A673 (cell line): ENCODE measurements at regions not wholly inside any gene's neighbourhood (a gene's known extent, or its start where the extent isn't known, plus 50 kb on each side); places are given as distances from the start of the nearest gene placed in this dataset.
"Not testable (repeated sequence)": the region's sequence is repeated elsewhere in the genome, so short reads cannot be mapped to it uniquely, and the experiment has no call there.

Source experiments
- BruUV-seq: library from RNA; stranded (reverse); fragments of 400-500 nt; replicated peaks from 2 replicates; lab custom pipeline; 2021; lab: Mats Ljungman, UMichigan
- CTCF ChIA-PET: fragments of 300-600 bp; sonication (Branson Sonifier 250); formaldehyde crosslinking; loops from one replicate; lab custom pipeline; 2022; ENCODE audit warnings: antibody characterized with exemption; lab: Charles Lee
- POLR2A ChIA-PET: fragments of 300-600 bp; sonication (Branson Sonifier 250); formaldehyde crosslinking; loops from one replicate; lab custom pipeline; 2022; ENCODE audit warnings: antibody characterized with exemption; ENCODE audit not compliant: low non-redundant PET; lab: Charles Lee
- DNase-seq: peaks from one replicate; pipeline ENCODE4 v3.0.0-alpha.2; 2015; ENCODE audit warnings: low spot score
- H3K27ac ChIP-seq: fragments of 200-600 bp; sonication (generic); 2 replicates; pipeline ENCODE4 v1.5.1; 2016; ENCODE audit warnings: mixed run types, low read depth, mild to moderate bottlenecking, mixed read lengths, antibody characterized with exemption, low read length; ENCODE audit not compliant: poor library complexity, severe bottlenecking
- H3K27me3 ChIP-seq: fragments of 200-600 bp; sonication (generic); replicated peaks from 2 replicates; pipeline ENCODE4 v1.6.1; 2017; ENCODE audit warnings: mixed run types, low read depth, mild to moderate bottlenecking, mixed read lengths, antibody characterized with exemption, low read length; ENCODE audit not compliant: insufficient read depth, poor library complexity
- H3K36me3 ChIP-seq: fragments of 200-600 bp; sonication (generic); 2 replicates; pipeline ENCODE4 v1.6.1; 2016; ENCODE audit warnings: mixed run types, mild to moderate bottlenecking, mixed read lengths, antibody characterized with exemption, low read length; ENCODE audit not compliant: insufficient read depth, poor library complexity, severe bottlenecking
- H3K4me1 ChIP-seq: fragments of 200-600 bp; sonication (generic); 2 replicates; pipeline ENCODE4 v1.6.1; 2017; ENCODE audit warnings: mixed run types, mild to moderate bottlenecking, mixed read lengths, antibody characterized with exemption, low read length; ENCODE audit not compliant: insufficient read depth, poor library complexity, severe bottlenecking
- H3K4me3 ChIP-seq: fragments of 200-600 bp; sonication (generic); 2 replicates; pipeline ENCODE4 v1.5.1; 2016; ENCODE audit warnings: low read depth, mixed run types, mild to moderate bottlenecking, mixed read lengths, low read length; ENCODE audit not compliant: poor library complexity, severe bottlenecking
- H3K9me3 ChIP-seq: fragments of 200-600 bp; sonication (generic); 2 replicates; pipeline ENCODE4 v1.6.1; 2016; ENCODE audit warnings: mixed run types, low read depth, mild to moderate bottlenecking, mixed read lengths, antibody characterized with exemption, low read length; ENCODE audit not compliant: poor library complexity, severe bottlenecking
- CTCF ChIP-seq: fragments of 300-800, 200-600 bp; sonication (generic); conservative IDR thresholded peaks from 2 replicates; pipeline ENCODE4 v1.5.1; 2017; ENCODE audit warnings: low read depth, mild to moderate bottlenecking, antibody characterized with exemption, low read length, moderate library complexity, mixed read lengths
- EZH2 ChIP-seq: fragments of 200-600 bp; sonication (generic); IDR thresholded peaks from 2 replicates; pipeline ENCODE4 v1.6.1; 2017; ENCODE audit warnings: borderline replicate concordance, low read depth, mild to moderate bottlenecking, mixed read lengths, antibody characterized with exemption, low read length; ENCODE audit not compliant: poor library complexity, severe bottlenecking
- intact Hi-C: fragments of 100-400 bp; cut with micrococcal nuclease; formaldehyde crosslinking; loops from one replicate; pipeline ENCODE4 v1.10.0; 2022; ENCODE audit not compliant: unreplicated experiment

- DNase-seq, H3K4me3 ChIP-seq, H3K27me3 ChIP-seq, POLR2A ChIA-PET, H3K27ac ChIP-seq, CTCF ChIA-PET, H3K36me3 ChIP-seq, H3K4me1 ChIP-seq, BruUV-seq, H3K9me3 ChIP-seq, intact Hi-C loops: not testable (repeated sequence)
Measured at GRCh38 chr4:8942088-8942487, 70.4 kb upstream of the HMX1 start.

GRCh38 chr4:8941492-8941805, 69.8 kb upstream of the HMX1 start:
- H3K27ac ChIP-seq, intact Hi-C loops, POLR2A ChIA-PET, H3K9me3 ChIP-seq, H3K27me3 ChIP-seq, H3K4me3 ChIP-seq, CTCF ChIA-PET, DNase-seq, H3K4me1 ChIP-seq, H3K36me3 ChIP-seq, BruUV-seq: not testable (repeated sequence)

GRCh38 chr4:8940792-8941491, 69.3 kb upstream of the HMX1 start:
- Histone ChIP-seq H3K27ac (no peak overlapping the region), H3K4me3 (no peak overlapping the region), H3K36me3 (no peaks in the 10 kb centered on the region), H3K9me3 (no peaks in the 10 kb centered on the region), H3K27me3 (peaks cover 7% of the 10 kb centered on the region), H3K4me1 (no peaks in the 10 kb centered on the region)
- no TSS peak for BruUV-seq
- intact Hi-C loops = no loop called here
- DNase-seq = no peak
- TF ChIP-seq CTCF (no peak; the same call in 1 of the 2 replicates), EZH2 (no peak)
- POLR2A ChIA-PET = no interaction called here
- CTCF ChIA-PET = no interaction called here

GRCh38 chr4:8939840-8940742, 68.5 kb upstream of the HMX1 start:
- BruUV-seq = no TSS peak
- CTCF ChIA-PET = no interaction called here
- Histone ChIP-seq H3K27ac (no peak overlapping the region), H3K4me3 (no peak overlapping the region), H3K36me3 (no peaks in the 10 kb centered on the region), H3K4me1 (no peaks in the 10 kb centered on the region), H3K27me3 (peaks cover 16% of the 10 kb centered on the region), H3K9me3 (no peaks in the 10 kb centered on the region)
- DNase-seq = no peak
- TF ChIP-seq EZH2 (no peak), CTCF (no peak)
- POLR2A ChIA-PET = no interaction called here
- intact Hi-C loops = no loop called here
